ENCODE measurements at regions not wholly inside any gene's neighbourhood (a gene's known extent, or its start where the extent isn't known, plus 50 kb on each side); places are given as distances from the start of the nearest gene placed in this dataset.

DNA sequence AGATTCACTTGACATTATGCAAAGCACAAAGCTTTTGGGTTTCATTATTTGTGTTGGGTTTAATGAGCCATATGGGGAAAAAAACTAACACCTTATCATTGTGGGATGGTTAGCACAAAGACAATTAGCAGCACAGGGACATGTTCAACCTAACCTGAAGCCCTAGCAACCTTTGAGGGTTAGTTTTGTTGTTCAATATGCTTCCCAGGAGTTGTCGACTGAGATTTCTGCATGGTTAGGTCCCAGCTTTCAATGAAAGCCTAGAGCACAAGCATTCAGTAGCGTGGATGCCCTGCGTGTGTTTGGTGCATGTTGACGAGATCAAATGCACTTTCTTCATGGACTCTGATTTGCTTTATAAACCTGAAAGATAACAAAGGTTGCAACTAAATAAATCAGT is 565.2 kb upstream of the TLE4 start:
- no peak for DNase-seq (ENCODE audit: extremely low read depth in 1 of 11, low read depth in 9 of 11, low spot score in 4 of 11)

DNA sequence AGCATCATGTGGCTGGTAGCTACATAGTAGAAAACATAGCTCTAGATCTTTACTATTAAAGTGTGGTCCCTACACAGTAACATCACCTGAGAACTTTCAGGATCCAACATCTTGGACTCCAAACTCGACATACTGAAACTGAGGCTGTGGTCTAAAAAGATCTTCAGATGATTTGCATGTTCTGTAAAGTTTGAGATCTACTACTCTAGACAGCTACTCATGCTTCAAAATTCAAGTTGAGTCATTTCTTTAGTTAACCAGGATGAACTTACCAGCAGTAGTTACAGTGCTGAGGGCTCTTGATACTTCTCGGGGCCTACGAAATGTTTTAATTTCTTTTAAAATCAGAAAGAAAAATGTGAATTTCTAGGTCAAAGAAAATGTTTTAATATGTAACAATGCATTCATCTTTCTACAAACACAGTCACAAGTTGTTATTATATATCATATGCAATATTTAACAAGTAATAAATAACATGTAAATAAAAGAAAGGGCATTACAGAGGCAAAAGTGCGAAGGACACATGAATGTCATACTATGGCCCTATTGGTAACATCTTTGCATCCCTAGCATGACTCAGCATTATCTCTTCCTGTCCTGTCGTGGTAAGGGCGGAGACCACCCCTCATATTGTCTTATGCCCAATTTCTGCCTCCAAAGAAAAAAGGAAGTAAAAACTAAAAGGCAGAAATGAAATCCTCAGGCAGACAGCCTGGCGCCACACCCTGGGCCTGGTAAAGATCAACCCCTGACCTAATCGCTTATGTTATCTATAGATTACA is 563.9 kb upstream of the TLE4 start:
- DNase-seq (ENCODE audit: extremely low read depth in 1 of 11, low read depth in 9 of 11, low spot score in 4 of 11) = no peak

GRCh38 chr9:79008916-79009315 is 562.8 kb upstream of the TLE4 start:
- DNase-seq (ENCODE audit: extremely low read depth in 1 of 11, low read depth in 9 of 11, low spot score in 4 of 11) = no peak

- DNase-seq (ENCODE audit: extremely low read depth in 1 of 11, low read depth in 9 of 11, low spot score in 4 of 11) = no peak
These were observed 560.3 kb upstream of the TLE4 start for GRCh38 chr9:79011461-79011860.

GRCh38 chr9:79012561-79012960 is 559.2 kb upstream of the TLE4 start:
- no peak for DNase-seq (ENCODE audit: extremely low read depth in 1 of 11, low read depth in 9 of 11, low spot score in 4 of 11)

- DNase-seq (ENCODE audit: extremely low read depth in 1 of 11, low read depth in 9 of 11, low spot score in 4 of 11) = no peak
These were observed 557.8 kb upstream of the TLE4 start for GRCh38 chr9:79013715-79014610.

DNA sequence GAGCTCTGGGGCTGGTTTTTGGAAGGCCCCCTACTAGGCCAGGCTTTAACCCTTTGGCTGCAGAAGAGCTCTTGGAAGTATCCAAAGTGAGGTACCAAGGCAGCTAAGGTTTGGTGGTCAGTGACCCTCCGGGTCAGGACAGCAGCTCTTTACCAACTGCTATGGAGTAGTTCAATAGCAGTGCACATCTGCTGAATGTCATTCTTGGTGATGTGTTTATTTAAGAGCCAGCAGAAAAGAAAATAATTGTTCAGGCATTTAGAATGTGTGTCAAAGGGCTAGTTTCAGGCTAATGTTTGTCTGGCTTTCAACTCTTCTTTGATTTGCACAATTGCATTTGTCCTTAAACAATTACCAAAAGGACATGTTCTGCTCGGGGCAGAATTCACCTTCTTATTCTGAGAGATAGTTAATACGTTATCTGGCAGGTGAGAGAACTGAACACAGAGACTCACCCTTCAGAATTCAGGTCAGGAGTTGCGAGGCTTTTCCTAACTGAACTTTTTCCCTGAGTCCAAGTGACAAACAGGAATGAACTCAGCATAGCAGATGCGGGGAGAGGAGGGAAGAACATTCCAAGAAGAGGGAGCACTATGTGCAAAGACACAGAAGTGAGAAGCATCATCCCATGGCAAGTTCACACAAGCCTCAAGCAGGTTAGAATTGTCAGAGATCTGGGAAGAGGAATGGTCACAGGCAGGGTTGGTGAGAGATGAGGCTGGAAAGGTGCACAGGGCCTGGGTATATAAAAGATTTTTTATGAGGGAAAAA is 556.7 kb upstream of the TLE4 start:
- no peak for DNase-seq (ENCODE audit: extremely low read depth in 1 of 11, low read depth in 9 of 11, low spot score in 4 of 11)

DNA sequence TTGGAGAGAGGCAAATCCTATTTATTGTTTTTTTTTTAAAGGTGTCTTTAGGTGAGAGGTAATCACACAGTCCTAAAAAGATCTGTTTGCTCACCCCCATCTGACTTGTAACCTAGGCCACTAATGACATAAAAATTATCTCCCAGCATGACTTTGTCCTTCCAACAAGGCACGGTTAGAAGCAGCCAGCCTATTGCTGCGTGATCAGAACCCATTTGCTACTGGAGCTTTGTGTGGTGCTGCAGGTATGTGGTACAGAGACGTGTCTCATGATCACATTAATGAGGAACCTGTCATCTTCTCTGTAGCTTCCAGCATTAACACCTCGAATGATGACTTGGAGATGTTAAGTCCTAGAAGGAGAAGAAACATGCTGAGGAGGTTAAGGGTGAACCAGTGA is 555.8 kb upstream of the TLE4 start:
- no peak for DNase-seq (ENCODE audit: extremely low read depth in 1 of 11, low read depth in 9 of 11, low spot score in 4 of 11)

GRCh38 chr9:79020276-79020675 is 551.5 kb upstream of the TLE4 start:
- DNase-seq (ENCODE audit: extremely low read depth in 1 of 11, low read depth in 9 of 11, low spot score in 4 of 11) = no peak

- no peak for DNase-seq (ENCODE audit: extremely low read depth in 1 of 11, low read depth in 9 of 11, low spot score in 4 of 11)
These were observed 550.7 kb upstream of the TLE4 start for GRCh38 chr9:79021084-79021483.

- no peak for DNase-seq (ENCODE audit: extremely low read depth in 1 of 11, low read depth in 9 of 11, low spot score in 4 of 11)
These were observed 548.6 kb upstream of the TLE4 start for GRCh38 chr9:79023134-79023580.

GRCh38 chr9:79026316-79026715 is 545.4 kb upstream of the TLE4 start:
- no peak for DNase-seq (ENCODE audit: extremely low read depth in 1 of 11, low read depth in 9 of 11, low spot score in 4 of 11)

GRCh38 chr9:79028101-79028500 is 543.7 kb upstream of the TLE4 start:
- DNase-seq (ENCODE audit: extremely low read depth in 1 of 11, low read depth in 9 of 11, low spot score in 4 of 11) = no peak

- no peak for DNase-seq (ENCODE audit: extremely low read depth in 1 of 11, low read depth in 9 of 11, low spot score in 4 of 11)
These were observed 537.2 kb upstream of the TLE4 start for GRCh38 chr9:79034583-79034982.

- DNase-seq (ENCODE audit: extremely low read depth in 1 of 11, low read depth in 9 of 11, low spot score in 4 of 11) = no peak
These were observed 534.4 kb upstream of the TLE4 start for GRCh38 chr9:79037338-79037737.

GRCh38 chr9:79040671-79041070 is 531.1 kb upstream of the TLE4 start:
- DNase-seq (ENCODE audit: extremely low read depth in 1 of 11, low read depth in 9 of 11, low spot score in 4 of 11) = no peak

DNA sequence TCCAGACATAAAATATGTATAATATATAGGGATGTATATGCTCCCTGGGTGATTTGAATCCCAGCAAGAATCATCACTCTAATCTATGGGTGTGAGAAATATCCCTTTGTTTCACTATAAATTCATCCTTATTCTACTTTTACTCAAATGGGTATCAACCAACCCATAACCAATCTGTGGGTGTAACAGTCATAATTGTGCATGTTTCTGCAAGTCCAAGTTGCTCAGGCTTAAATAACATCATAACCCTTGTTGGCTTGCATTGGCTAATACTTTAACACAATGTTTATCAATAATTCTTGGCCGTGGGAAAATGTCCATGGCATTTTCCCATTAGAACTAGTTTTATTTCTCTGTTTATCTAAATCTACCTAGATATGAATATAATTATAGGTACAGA is 530.5 kb upstream of the TLE4 start:
- DNase-seq (ENCODE audit: extremely low read depth in 1 of 11, low read depth in 9 of 11, low spot score in 4 of 11) = no peak

- no peak for DNase-seq (ENCODE audit: extremely low read depth in 1 of 11, low read depth in 9 of 11, low spot score in 4 of 11)
These were observed 527.8 kb upstream of the TLE4 start for GRCh38 chr9:79043916-79044315.

DNA sequence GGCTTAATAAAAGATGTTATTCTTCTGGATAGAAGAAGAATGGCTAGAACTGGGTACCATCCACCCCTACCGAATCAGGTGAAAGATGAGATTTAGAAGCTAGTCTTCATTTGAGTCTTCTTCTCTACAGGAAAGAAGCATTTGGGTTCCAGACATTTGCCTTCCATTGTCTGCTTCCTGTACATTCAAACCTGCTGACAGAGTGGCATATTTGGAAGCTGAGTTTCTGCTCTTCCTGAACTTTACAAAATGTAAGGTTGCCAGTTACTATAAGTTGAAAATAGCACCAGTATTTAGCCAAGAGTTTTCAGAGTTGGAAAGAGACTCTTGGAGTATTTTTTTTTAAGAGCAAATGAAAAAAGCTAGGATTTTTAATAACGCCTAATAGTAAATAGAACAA is 525.4 kb upstream of the TLE4 start:
- DNase-seq (ENCODE audit: extremely low read depth in 1 of 11, low read depth in 9 of 11, low spot score in 4 of 11) = no peak

DNA sequence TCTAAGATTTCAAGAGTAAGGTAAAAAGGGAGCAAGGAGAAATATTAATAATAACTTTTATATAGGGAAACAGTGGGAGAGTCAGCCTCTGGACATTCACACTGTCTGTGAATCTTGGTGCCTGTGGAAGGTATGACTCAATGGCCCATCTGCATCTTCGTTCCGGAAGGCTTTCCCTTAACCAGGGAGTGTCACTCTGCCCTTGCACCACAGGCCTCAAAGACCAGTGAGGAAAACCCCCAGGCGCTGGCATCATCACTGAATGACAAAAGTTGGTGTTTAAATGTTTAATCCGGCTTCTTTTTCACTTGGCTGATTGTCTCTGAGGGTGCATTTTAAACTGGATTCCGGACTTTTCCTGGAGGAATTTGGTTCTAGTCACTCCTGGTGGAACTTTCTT is 522.4 kb upstream of the TLE4 start:
- no peak for DNase-seq (ENCODE audit: extremely low read depth in 1 of 11, low read depth in 9 of 11, low spot score in 4 of 11)
